ENCODE measurements at regions not wholly inside any gene's neighbourhood (a gene's known extent, or its start where the extent isn't known, plus 50 kb on each side); places are given as distances from the start of the nearest gene placed in this dataset.
"Not testable (repeated sequence)": the region's sequence is repeated elsewhere in the genome, so short reads cannot be mapped to it uniquely, and the experiment has no call there.

DNA sequence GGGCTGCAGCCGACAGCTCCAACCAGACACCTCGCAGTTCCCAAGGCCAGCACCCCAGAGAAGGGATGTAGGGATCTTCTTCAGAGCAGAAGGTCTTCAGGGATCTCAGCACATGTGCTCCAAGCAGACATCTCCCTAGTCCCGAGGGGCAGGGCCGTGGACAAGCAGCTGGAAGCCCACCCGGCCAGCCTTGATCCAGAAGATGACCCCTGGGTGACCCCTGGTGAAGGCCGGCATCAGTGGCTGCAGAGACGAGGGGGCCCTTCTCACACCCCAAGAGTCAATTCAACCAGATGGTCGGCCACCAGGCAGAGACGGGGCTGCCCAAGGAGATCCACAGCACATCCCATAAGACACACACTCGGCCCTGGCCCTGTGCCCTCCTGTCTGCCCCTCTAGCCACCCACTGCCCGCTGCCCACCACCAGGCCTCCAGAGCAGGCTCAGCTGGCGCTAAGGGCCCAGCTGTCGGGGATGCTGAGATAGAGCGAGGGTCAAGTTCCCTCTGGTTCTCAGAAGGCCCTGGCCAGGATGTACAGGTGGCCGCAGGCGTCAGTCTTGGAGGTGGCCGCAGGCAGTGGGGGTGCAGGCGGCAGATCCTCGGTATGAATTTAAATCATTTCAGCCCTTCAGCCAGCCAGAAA lies 168.3 kb downstream of the BRD1 start:
- no peak for DNase-seq (ENCODE audit: low read depth)

GRCh38 chr22:49658902-49659280 lies 168.8 kb downstream of the BRD1 start:
- no peak for DNase-seq (ENCODE audit: low read depth)

- no peak for DNase-seq (ENCODE audit: low read depth)
Measured at GRCh38 chr22:49657974-49658590, 169.6 kb downstream of the BRD1 start.

DNA sequence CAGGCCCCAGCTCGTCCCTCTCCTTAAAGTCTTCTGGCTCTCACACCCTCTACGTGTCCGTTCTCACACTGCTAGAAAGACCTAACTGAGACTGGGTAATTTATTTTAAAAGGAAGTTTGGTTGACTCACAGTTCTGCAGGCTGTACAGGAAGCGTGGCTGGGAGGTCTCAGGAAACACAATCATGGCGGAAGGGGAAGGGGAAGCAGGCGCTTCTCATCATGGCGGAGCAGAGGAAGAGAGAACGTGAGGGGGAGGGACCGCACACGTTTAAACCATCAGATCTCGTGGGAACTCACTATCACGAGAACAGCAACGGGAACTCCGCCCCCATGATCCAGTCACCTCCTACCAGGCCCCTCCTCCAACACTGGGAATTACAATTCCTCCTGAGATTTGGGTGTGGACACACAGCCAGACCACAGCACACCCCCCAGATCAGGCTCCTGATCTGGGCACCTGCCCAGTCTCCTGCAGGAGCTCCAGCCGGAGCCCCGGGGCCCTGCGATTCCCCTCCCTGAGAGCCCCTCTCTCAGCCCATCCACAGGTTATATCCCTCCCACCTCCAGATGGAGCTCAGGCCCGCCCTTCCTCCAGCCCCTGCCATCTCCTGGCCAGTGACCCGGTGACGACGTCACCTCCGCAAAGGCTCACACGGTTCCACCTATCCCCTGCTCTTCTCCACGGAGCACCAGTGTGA lies 170.2 kb downstream of the BRD1 start:
- no peak for DNase-seq (ENCODE audit: low read depth)

DNA sequence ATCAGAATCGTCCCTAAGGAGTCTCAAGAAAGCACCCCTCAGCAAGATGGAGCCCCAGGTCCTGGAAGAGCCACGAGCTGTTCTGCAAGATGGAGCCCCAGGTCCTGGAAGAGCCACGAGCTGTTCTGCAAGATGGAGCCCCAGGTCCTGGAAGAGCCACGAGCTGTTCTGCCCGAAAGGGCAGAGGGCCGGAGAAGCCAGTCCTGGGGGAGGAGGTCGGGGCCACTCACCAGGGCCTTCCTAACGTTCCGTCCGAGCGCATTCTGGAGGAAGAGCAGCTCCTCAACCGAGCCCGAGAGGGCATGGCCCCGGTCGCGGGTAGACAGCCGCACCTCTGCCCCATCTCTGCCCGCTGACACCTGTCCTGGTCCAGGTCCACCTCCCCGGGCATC lies 170.8 kb downstream of the BRD1 start:
- DNase-seq (ENCODE audit: low read depth), result not testable (repeated sequence)

- DNase-seq (ENCODE audit: low read depth), result no peak
Measured at GRCh38 chr22:49656291-49656851, 171.3 kb downstream of the BRD1 start.

GRCh38 chr22:49655168-49655812 lies 172.4 kb downstream of the BRD1 start:
- no peak for DNase-seq (ENCODE audit: low read depth)

DNA sequence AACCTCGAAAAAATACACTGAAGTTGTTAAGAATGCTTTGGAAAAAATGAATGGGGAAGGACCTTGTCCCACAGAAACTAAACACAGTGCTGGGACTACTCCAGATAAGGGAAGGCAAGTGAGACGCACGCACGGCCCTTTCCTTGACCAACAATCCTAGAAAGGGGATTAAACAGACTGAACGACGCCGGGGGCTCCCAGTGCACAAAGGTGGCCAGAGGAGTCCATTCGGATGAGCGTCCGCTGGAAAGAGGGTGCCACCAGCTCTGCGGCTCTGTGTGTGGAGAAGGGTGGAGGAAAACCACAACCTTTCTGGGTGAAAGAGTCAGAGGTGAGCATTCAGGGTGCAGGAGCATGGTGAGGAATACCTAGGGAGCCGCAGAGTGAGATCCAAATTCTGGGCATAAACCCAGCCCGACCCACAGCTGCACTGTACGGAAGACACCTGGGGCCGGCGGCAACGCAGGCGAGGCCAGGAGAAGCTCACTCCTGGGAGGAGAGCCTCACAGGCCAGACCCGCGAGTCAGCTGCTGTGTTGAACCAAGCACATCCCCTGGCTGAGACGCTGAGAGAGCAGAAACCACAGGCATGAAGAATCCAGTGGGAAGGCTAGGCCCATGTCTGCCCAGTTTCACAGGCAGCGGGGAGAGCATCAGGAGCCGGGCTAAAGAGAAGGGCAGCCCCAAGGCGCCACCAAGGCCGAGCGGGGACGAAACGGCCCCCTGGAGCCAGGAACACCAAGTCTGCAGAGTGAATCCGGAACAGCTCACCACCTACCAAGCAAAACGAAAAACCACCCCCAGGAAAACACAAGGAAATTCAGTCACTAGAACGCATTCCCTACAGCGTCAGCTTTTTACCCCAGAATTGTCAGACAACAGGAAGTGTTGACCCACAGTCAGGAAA lies 177.1 kb downstream of the BRD1 start:
- no peak for DNase-seq (ENCODE audit: low read depth)

DNA sequence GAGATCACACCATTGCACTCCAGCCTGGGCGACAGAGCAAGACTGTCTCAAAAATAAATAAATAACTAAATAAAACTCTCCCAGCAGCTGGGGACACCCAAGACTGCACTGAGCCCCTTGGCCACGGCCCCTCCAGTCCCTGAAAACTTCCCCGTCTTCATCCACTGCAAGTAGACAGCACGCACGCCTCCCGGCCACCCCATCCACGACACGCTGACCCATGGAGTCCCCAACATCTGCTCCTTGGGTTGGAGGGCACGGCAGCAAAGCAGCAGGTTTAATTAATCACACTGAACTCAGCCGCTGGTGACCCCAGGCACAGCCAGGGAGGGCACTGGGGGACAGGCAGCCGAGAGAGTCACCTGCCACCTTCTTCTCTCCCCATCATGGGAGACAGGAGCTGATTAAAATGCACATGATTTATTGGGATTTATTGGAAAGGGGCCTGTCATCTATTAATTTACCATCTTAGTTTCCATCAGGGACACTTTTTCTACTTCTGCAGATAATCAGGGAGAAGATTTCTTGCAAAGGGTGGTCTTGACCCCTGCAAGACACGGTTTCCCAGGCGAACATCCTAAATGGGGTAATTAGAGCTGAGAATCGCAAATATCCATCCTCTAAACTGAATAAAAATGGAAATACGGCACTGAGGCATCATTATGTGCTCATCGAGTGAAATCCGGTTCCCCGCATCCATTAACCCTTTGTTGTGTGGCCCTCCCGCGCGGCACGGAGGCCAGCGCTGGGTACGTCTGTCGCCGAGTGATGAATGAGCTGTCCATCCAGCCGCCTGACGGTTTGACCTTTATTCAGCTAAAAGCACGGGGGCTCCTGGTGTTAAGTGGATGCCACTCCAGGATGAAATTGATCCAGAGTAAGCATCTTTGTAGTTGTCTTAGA lies 178.3 kb downstream of the BRD1 start:
- DNase-seq (ENCODE audit: low read depth), result no peak

GRCh38 chr22:49648053-49648452 lies 179.6 kb downstream of the BRD1 start:
- no peak for DNase-seq (ENCODE audit: low read depth)

DNA sequence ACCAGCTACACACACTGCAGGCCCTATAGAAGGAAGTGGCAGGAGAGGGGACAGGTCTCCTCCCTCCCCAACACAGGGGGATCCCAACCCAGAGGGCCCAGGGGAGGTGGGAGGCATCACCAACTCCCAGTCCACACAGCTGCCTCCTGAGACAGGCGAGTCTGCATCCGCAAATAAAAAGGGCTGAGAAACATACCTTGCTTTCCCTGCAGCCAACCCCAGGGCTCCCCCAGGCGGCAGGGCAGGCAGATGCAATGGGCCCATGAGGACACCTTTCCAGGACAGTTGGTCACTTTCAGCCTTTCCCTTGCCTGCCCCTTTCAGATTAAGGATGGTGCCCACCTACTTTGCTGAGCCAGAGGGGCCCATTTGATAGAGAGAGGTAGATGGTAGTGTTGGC lies 180.0 kb downstream of the BRD1 start:
- DNase-seq (ENCODE audit: low read depth), result no peak

GRCh38 chr22:49646876-49647275 lies 180.8 kb downstream of the BRD1 start:
- DNase-seq (ENCODE audit: low read depth), result no peak

- no peak for DNase-seq (ENCODE audit: low read depth)
Measured at GRCh38 chr22:49645791-49646550, 181.7 kb downstream of the BRD1 start.

GRCh38 chr22:49645257-49645656 lies 182.4 kb downstream of the BRD1 start:
- DNase-seq (ENCODE audit: low read depth), result no peak

DNA sequence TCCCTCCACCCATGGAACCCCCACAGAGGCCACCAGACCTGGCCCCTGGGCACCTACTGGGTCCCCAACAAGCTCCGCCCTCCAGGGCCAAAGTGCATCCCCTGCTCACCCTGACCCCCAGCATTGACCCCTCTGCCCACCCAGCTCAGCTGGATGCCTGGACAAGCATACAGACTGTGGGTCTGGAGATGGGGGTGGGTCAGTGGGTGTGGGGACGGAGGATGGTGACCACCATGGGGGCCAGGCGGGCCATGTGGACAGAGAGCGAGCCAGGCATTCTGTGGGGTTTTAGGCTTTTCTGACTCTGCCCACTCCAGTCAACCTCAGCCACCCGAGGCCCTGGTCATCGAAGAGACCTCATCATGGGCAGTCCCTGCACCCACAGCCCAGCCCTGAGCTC lies 183.7 kb downstream of the BRD1 start:
- no peak for DNase-seq (ENCODE audit: low read depth)

GRCh38 chr22:49643466-49643865 lies 184.2 kb downstream of the BRD1 start:
- DNase-seq (ENCODE audit: low read depth), result no peak

GRCh38 chr22:49642741-49643140 lies 184.9 kb downstream of the BRD1 start:
- DNase-seq (ENCODE audit: low read depth), result no peak

DNA sequence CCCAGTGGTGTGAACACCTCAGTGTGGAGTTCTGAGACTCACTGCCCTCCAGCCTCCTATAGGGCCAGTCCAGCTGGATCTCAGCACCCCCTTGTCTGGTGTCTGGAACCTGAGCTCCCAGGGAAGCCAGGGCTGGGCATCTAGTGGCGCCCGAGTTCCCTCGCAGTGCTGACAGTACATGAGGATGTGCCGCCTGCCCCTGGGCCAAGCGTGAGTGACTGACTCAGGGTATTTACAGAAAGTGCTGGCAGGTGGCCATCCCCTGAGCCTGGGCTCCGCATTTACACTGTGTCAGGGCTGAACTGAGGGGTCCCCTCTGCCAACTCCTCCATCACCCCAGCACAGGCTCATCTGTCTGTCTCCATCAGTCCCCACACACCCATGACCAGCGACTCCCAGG lies 185.3 kb downstream of the BRD1 start:
- no peak for DNase-seq (ENCODE audit: low read depth)

- DNase-seq (ENCODE audit: low read depth), result no peak
Measured at GRCh38 chr22:49641770-49642313, 185.8 kb downstream of the BRD1 start.

Measured in HS-5 (cell line).